Nephron (organoid): ENCODE measurements at regions not wholly inside any gene's neighbourhood (a gene's known extent, or its start where the extent isn't known, plus 50 kb on each side); places are given as distances from the start of the nearest gene placed in this dataset.
"Not testable (repeated sequence)": the region's sequence is repeated elsewhere in the genome, so short reads cannot be mapped to it uniquely, and the experiment has no call there.

Source experiments
- H3K27ac Mint-ChIP-seq, 3 experiments: 2 replicates each; pipeline ENCODE4 v1.8.0; 2020; ENCODE audit warnings: mixed read lengths in 3 of 3, mild to moderate bottlenecking in 2 of 3, moderate library complexity in 1 of 3
- H3K27me3 Mint-ChIP-seq: 2 replicates; pipeline ENCODE4 v1.8.0; 2021; ENCODE audit warnings: low read depth, mild to moderate bottlenecking, moderate library complexity, mixed read lengths
- H3K36me3 Mint-ChIP-seq: 2 replicates; pipeline ENCODE4 v1.8.0; 2020; ENCODE audit warnings: low read depth, mixed read lengths
- H3K4me1 Mint-ChIP-seq: 2 replicates; pipeline ENCODE4 v1.8.0; 2020; ENCODE audit warnings: mixed read lengths
- H3K4me3 Mint-ChIP-seq, 3 experiments: 2 replicates each; pipeline ENCODE4 v1.8.0; 2020; ENCODE audit warnings: mild to moderate bottlenecking in 3 of 3, mixed read lengths in 3 of 3, moderate library complexity in 2 of 3
- H3K9me3 Mint-ChIP-seq: 2 replicates; pipeline ENCODE4 v1.8.0; 2020; ENCODE audit warnings: mixed read lengths
- CTCF ChIP-seq, 3 experiments: fragments of 200-600 bp; sonication (generic); IDR thresholded peaks; one replicate each; pipeline ENCODE4 v1.5.0; 2021; ENCODE audit warnings: antibody characterized with exemption in 3 of 3; ENCODE audit not compliant: unreplicated experiment in 3 of 3

- peak overlapping the region; percentile 6 to 33 (median 12) for H3K27ac Mint-ChIP-seq
- no peaks in the 10 kb centered on the region for H3K27me3 Mint-ChIP-seq
- H3K9me3 Mint-ChIP-seq = peaks cover 3% of the 10 kb centered on the region
- peak; percentile 74 to 88 (median 80) for TF ChIP-seq CTCF (IDR thresholded peaks at IDR 0.05; ENCODE audit: unreplicated experiment in 3 of 3)
- H3K4me3 Mint-ChIP-seq = no peak overlapping the region
- H3K4me1 Mint-ChIP-seq = peaks cover 6% of the 10 kb centered on the region
- no peaks in the 10 kb centered on the region for H3K36me3 Mint-ChIP-seq
Measured at GRCh38 chr4:159946983-159947615, 844.2 kb downstream of the RAPGEF2 start.

- Mint-ChIP-seq H3K36me3 (no peaks in the 10 kb centered on the region), H3K9me3 (peaks cover 3% of the 10 kb centered on the region), H3K27ac (no peak overlapping the region), H3K27me3 (no peaks in the 10 kb centered on the region), H3K4me1 (peaks cover 6% of the 10 kb centered on the region), H3K4me3 (no peak overlapping the region)
- no peak for TF ChIP-seq CTCF (IDR thresholded peaks at IDR 0.05; ENCODE audit: unreplicated experiment in 3 of 3)
Measured at GRCh38 chr4:159950707-159951106, 847.8 kb downstream of the RAPGEF2 start.

GRCh38 chr4:159966746-159967145, 863.9 kb downstream of the RAPGEF2 start:
- H3K9me3 Mint-ChIP-seq = peaks cover 7% of the 10 kb centered on the region
- no peak overlapping the region for H3K4me3 Mint-ChIP-seq
- no peaks in the 10 kb centered on the region for H3K36me3 Mint-ChIP-seq
- H3K4me1 Mint-ChIP-seq = no peaks in the 10 kb centered on the region
- TF ChIP-seq CTCF (IDR thresholded peaks at IDR 0.05; ENCODE audit: unreplicated experiment in 3 of 3) = no peak
- H3K27ac Mint-ChIP-seq = no peak overlapping the region
- no peaks in the 10 kb centered on the region for H3K27me3 Mint-ChIP-seq

- not testable (repeated sequence) for H3K27me3 Mint-ChIP-seq, H3K4me3 Mint-ChIP-seq, H3K4me1 Mint-ChIP-seq, H3K9me3 Mint-ChIP-seq, H3K36me3 Mint-ChIP-seq
- peak overlapping the region in 2 of 3 experiments; percentile 44 to 82 for H3K27ac Mint-ChIP-seq
Measured at GRCh38 chr4:159976871-159977482, 874.1 kb downstream of the RAPGEF2 start.

- H3K36me3 Mint-ChIP-seq = no peaks in the 10 kb centered on the region
- no peaks in the 10 kb centered on the region for H3K4me1 Mint-ChIP-seq
- peak overlapping the region in 1 of 3 experiments; percentile 4 for H3K27ac Mint-ChIP-seq
- no peak for TF ChIP-seq CTCF (IDR thresholded peaks at IDR 0.05; ENCODE audit: unreplicated experiment in 3 of 3)
- H3K27me3 Mint-ChIP-seq = no peaks in the 10 kb centered on the region
- no peak overlapping the region for H3K4me3 Mint-ChIP-seq
- H3K9me3 Mint-ChIP-seq = peaks cover 5% of the 10 kb centered on the region
Measured at GRCh38 chr4:159977907-159978617, 875.2 kb downstream of the RAPGEF2 start.

- Mint-ChIP-seq H3K4me1 (no peaks in the 10 kb centered on the region), H3K27ac (peak overlapping the region in 1 of 3 experiments; percentile 58), H3K4me3 (no peak overlapping the region), H3K27me3 (no peaks in the 10 kb centered on the region), H3K36me3 (no peaks in the 10 kb centered on the region), H3K9me3 (no peaks in the 10 kb centered on the region)
- no peak for TF ChIP-seq CTCF (IDR thresholded peaks at IDR 0.05; ENCODE audit: unreplicated experiment in 3 of 3)
Measured at GRCh38 chr4:159979351-159979750, 876.5 kb downstream of the RAPGEF2 start.
